Fibroblast of mammary gland (primary cell): ENCODE measurements at regions not wholly inside any gene's neighbourhood (a gene's known extent, or its start where the extent isn't known, plus 50 kb on each side); places are given as distances from the start of the nearest gene placed in this dataset.
A peak's percentile ranks its signal among the peaks of the same experiment; 100 is the strongest.

Source experiments
- DNase-seq: peaks from one replicate; pipeline ENCODE4 v3.0.0-alpha.2; 2010; ENCODE audit warnings: low read depth
- H3K4me3 ChIP-seq: 2 replicates; pipeline ENCODE4 v1.5.1; 2011; ENCODE audit warnings: low read depth, mild to moderate bottlenecking, low read length, moderate library complexity; ENCODE audit not compliant: control insufficient read depth
- TF ChIP-seq, protein P1 (sequence below): conservative IDR thresholded peaks from 2 replicates; pipeline ENCODE4 v1.5.1; 2011; ENCODE audit warnings: low read depth, low read length, inconsistent platforms; ENCODE audit not compliant: control insufficient read depth, insufficient read depth

DNA sequence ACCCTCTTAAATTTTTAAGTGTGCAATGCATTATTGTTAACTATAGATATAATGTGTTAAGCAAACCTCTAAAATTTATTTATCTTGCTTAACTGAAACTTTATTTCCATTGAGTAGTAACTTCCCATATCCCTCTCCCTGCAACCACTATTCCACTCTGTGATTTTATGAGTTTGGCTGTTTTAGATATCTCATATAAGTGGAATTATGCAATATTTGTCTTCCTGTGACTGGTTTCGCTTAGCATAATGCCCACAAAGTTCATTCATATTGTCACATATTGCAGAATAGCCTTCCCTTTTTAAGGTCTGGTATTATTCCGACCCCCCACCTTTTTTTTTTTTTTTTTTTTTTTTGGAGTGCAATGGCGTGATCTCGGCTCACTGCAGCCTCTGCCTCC is 247.6 kb downstream of the EMP1 start:
- TF ChIP-seq, protein P1, sequence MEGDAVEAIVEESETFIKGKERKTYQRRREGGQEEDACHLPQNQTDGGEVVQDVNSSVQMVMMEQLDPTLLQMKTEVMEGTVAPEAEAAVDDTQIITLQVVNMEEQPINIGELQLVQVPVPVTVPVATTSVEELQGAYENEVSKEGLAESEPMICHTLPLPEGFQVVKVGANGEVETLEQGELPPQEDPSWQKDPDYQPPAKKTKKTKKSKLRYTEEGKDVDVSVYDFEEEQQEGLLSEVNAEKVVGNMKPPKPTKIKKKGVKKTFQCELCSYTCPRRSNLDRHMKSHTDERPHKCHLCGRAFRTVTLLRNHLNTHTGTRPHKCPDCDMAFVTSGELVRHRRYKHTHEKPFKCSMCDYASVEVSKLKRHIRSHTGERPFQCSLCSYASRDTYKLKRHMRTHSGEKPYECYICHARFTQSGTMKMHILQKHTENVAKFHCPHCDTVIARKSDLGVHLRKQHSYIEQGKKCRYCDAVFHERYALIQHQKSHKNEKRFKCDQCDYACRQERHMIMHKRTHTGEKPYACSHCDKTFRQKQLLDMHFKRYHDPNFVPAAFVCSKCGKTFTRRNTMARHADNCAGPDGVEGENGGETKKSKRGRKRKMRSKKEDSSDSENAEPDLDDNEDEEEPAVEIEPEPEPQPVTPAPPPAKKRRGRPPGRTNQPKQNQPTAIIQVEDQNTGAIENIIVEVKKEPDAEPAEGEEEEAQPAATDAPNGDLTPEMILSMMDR: no peak
- no peak for DNase-seq
- H3K4me3 ChIP-seq: no peak overlapping the region

DNA sequence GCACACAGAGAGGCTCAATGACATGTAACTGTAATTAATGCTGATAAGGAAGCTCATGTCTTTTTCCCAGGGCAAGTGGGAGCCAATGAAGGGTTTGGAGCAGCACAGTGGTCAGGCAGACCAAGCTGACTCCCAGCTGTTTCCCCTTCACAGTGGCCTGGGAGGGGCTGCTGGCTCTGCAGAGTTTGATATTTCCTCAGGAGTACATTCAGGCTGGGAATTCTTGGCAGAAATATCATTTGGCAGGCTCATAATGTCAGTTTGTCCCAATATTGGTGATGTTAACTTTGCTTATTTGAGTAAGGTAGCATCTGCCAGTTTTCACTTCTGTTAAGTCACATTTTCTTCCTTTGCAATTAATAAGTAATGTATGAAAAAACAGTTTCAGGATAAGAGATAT is 247.0 kb downstream of the EMP1 start:
- H3K4me3 ChIP-seq: no peak overlapping the region
- no peak for DNase-seq
- TF ChIP-seq, protein P1: no peak

DNA sequence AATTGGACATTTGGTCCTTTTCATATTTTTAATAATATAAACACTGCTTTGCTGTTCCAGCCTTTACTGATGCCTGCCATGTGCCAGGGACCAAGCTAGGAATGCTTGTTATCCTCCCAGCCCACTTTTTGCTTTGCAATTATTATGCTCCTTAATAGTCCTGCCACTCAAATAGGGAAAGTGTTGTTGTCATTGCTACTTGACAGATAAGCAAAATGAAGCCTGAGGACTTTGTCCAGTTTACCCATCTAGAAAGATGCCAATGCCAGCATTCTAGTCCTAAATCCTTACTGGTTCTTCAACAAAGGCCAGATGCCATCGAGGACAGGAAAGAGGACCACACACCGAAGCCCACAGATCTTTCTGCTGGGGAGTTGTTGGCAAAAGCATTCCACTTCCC is 246.5 kb downstream of the EMP1 start:
- DNase-seq: no peak
- TF ChIP-seq, protein P1: no peak
- no peak overlapping the region for H3K4me3 ChIP-seq

DNA sequence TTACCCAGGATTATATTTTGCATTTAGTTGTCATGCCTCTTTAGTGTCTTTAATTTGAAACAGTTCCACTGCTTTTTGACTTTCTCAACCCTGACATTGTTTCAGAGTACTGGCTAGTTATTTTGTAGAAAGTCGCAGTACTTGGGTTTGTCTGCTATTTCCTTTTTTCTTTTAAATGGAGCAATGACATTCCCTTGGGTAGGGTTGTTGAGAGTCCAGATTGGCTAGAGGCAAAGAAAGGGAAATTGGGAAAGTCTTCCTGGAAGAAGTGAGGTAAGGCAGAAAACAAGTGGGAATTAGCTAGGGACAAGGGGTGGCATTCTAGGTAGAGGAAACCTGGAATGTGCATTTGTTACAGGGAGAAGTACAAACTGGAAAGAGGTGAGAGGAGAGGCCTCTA is 245.9 kb downstream of the EMP1 start:
- TF ChIP-seq, protein P1: no peak
- DNase-seq: no peak
- no peak overlapping the region for H3K4me3 ChIP-seq

DNA sequence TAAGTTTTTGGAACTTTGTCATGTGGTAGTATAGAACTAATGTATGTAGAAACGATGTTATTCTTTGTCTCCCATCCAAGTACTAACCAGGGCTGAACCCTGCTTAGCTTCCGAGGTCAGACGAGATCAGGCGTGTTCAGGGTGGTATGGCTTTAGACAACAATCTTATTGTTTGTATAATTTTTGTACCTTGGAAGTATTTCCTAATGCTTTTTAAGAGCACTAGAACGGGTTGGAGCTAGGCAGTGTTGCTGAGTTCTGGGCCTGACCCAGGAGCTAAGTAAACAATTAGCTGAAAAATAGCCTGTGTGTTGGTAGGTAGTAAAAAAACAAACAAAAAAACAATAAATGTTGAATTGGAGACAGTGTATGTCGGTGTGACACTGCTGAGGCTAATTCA is 244.3 kb downstream of the EMP1 start:
- TF ChIP-seq, protein P1: no peak
- no peak overlapping the region for H3K4me3 ChIP-seq
- no peak for DNase-seq

DNA sequence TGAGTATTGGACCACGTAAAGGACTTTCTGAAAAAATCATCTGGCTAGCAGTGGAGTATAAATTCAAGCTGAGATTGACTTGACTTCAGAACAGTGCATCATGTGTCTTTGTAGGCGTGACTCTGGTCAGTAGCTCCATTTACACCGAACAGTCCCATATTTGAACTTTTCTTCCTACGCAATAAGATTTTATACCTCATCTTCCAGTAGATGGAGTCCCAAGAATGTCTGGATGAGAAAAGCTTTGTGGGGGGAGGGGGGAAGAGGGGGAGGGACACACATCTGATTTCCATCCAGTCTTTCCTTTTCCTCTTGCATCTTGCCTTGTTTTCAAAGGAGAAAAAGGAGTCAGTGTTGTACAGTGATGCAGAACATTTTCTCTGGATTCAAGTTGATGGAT is 241.0 kb downstream of the EMP1 start:
- DNase-seq: peak; percentile 10
- TF ChIP-seq, protein P1: no peak
- no peak overlapping the region for H3K4me3 ChIP-seq

DNA sequence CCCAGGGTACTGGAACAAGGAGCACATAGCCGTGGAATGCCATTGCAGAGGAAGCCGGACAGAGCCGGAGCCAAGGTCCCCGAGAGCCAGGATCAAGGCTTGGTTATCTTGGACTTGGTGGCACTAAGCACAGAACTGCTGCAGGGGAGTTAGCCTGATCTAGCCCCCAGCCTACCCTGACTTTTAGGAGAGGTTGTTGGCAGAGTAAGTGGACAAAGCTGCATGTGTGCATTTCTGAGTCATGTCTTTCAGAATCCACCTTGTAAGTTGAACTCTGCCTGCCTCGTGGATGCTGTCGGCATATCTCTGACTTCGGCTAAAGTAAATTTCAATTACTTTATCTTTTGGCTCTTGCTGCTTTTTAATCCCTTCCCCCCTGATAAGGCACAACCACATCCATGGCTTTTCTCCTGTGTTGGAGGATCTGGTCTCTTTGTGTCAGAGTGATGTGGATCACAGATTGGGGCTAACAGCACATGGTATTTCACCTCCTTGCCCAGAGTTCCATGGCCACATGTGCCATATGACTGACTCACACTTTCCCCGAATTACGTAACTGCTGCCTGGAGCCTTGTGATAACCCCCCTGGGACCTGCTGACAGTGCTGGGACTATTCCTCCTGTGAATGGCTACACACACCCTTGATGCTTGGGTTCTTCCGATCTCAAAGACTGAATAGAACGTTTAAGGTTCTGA is 240.3 kb downstream of the EMP1 start:
- TF ChIP-seq, protein P1: no peak
- DNase-seq: peak; percentile 83
- H3K4me3 ChIP-seq: no peak overlapping the region
